Smooth muscle cell (in vitro differentiated cells): ENCODE measurements at regions not wholly inside any gene's neighbourhood (a gene's known extent, or its start where the extent isn't known, plus 50 kb on each side); places are given as distances from the start of the nearest gene placed in this dataset.

Experiments
- DNase-seq: peaks from one replicate; lab custom pipeline; 2025; ENCODE audit not compliant: unreplicated experiment; lab: John Stamatoyannopoulos, UW
- H2AFZ ChIP-seq: fragments of 200-600 bp; sonication (generic); 2 replicates; pipeline ENCODE4 v1.6.0; 2016; ENCODE audit warnings: antibody characterized with exemption, low read depth, mild to moderate bottlenecking
- H3F3A ChIP-seq: fragments of 200-600 bp; sonication (generic); 2 replicates; pipeline ENCODE4 v1.6.0; 2017; ENCODE audit warnings: antibody characterized with exemption, low read depth
- H3K27ac ChIP-seq: fragments of 200-600 bp; sonication (generic); 2 replicates; pipeline ENCODE4 v1.5.1; 2016; ENCODE audit warnings: low read depth, mild to moderate bottlenecking
- H3K27me3 ChIP-seq: fragments of 200-600 bp; sonication (generic); 2 replicates; pipeline ENCODE4 v1.6.1; 2016; ENCODE audit warnings: low read depth, mild to moderate bottlenecking
- H3K36me3 ChIP-seq: fragments of 200-600 bp; sonication (generic); 2 replicates; pipeline ENCODE4 v1.5.1; 2016; ENCODE audit warnings: low read depth
- H3K4me1 ChIP-seq: fragments of 200-600 bp; sonication (generic); 2 replicates; pipeline ENCODE4 v1.5.1; 2016; ENCODE audit warnings: low read depth
- H3K4me2 ChIP-seq: fragments of 200-600 bp; sonication (generic); 2 replicates; pipeline ENCODE4 v1.6.0; 2016; ENCODE audit warnings: mild to moderate bottlenecking
- H3K4me3 ChIP-seq: fragments of 200-600 bp; sonication (generic); 2 replicates; pipeline ENCODE4 v1.5.1; 2016; ENCODE audit warnings: mild to moderate bottlenecking
- H3K79me2 ChIP-seq: fragments of 200-600 bp; sonication (generic); 2 replicates; pipeline ENCODE4 v1.6.0; 2016; ENCODE audit warnings: low read depth, mild to moderate bottlenecking
- H3K9ac ChIP-seq: fragments of 200-600 bp; sonication (generic); 2 replicates; pipeline ENCODE4 v1.6.0; 2016; ENCODE audit warnings: low read depth
- H3K9me3 ChIP-seq: fragments of 200-600 bp; sonication (generic); replicated peaks from 2 replicates; pipeline ENCODE4 v1.5.1; 2016; ENCODE audit warnings: low read depth
- H4K20me1 ChIP-seq: fragments of 200-600 bp; sonication (generic); 2 replicates; pipeline ENCODE4 v1.6.0; 2016; ENCODE audit warnings: low read depth
- CTCF ChIP-seq: fragments of 200-600 bp; sonication (generic); IDR thresholded peaks from 2 replicates; pipeline ENCODE4 v1.5.1; 2017; ENCODE audit warnings: borderline replicate concordance, mild to moderate bottlenecking, antibody characterized with exemption; ENCODE audit not compliant: insufficient read depth, poor library complexity, severe bottlenecking
- WGBS: methylation state at CpG from one replicate; pipeline ENCODE4 v1.1.7; 2016; ENCODE audit warnings: low lambda C conversion rate; 5-methylcytosine and 5-hydroxymethylcytosine counted together

GRCh38 chr13:58472483-58472882, 840.9 kb downstream of the PCDH17 start:
- H3F3A ChIP-seq, result no peaks in the 10 kb centered on the region
- H4K20me1 ChIP-seq, result no peaks in the 10 kb centered on the region
- H3K36me3 ChIP-seq, result no peaks in the 10 kb centered on the region
- H3K79me2 ChIP-seq, result no peaks in the 10 kb centered on the region
- no peak overlapping the region for H3K9ac ChIP-seq
- no peaks in the 10 kb centered on the region for H3K4me1 ChIP-seq
- no peak overlapping the region for H3K27ac ChIP-seq
- no peaks in the 10 kb centered on the region for H3K27me3 ChIP-seq
- H3K4me2 ChIP-seq, result no peak overlapping the region
- TF ChIP-seq CTCF, result no peak
- no peak overlapping the region for H2AFZ ChIP-seq
- H3K4me3 ChIP-seq, result no peak overlapping the region
- WGBS, result 94% methylated on average over 3 of the region's 3 CpGs
- no peaks in the 10 kb centered on the region for H3K9me3 ChIP-seq
- DNase-seq, result no peak

- Histone ChIP-seq H3K9me3 (no peaks in the 10 kb centered on the region), H2AFZ (no peak overlapping the region), H3K4me1 (no peaks in the 10 kb centered on the region), H3K4me2 (no peak overlapping the region), H3K4me3 (no peak overlapping the region), H3K36me3 (no peaks in the 10 kb centered on the region), H3K9ac (no peak overlapping the region), H3K27ac (no peak overlapping the region), H3K27me3 (no peaks in the 10 kb centered on the region), H3F3A (no peaks in the 10 kb centered on the region), H3K79me2 (no peaks in the 10 kb centered on the region), H4K20me1 (no peaks in the 10 kb centered on the region)
- DNase-seq, result no peak
- TF ChIP-seq CTCF, result no peak
Measured at GRCh38 chr13:58474581-58474980, 843.0 kb downstream of the PCDH17 start.

- Histone ChIP-seq H3F3A (no peaks in the 10 kb centered on the region), H4K20me1 (no peaks in the 10 kb centered on the region), H2AFZ (no peak overlapping the region), H3K36me3 (no peaks in the 10 kb centered on the region), H3K4me2 (no peak overlapping the region), H3K9ac (no peak overlapping the region), H3K4me3 (no peak overlapping the region), H3K4me1 (no peaks in the 10 kb centered on the region), H3K79me2 (no peaks in the 10 kb centered on the region), H3K27me3 (no peaks in the 10 kb centered on the region), H3K27ac (no peak overlapping the region), H3K9me3 (no peaks in the 10 kb centered on the region)
- WGBS, result 45% methylated on average over 6 of the region's 6 CpGs
- no peak for TF ChIP-seq CTCF
- DNase-seq, result no peak
Measured at GRCh38 chr13:58476206-58476918, 844.8 kb downstream of the PCDH17 start.

DNA sequence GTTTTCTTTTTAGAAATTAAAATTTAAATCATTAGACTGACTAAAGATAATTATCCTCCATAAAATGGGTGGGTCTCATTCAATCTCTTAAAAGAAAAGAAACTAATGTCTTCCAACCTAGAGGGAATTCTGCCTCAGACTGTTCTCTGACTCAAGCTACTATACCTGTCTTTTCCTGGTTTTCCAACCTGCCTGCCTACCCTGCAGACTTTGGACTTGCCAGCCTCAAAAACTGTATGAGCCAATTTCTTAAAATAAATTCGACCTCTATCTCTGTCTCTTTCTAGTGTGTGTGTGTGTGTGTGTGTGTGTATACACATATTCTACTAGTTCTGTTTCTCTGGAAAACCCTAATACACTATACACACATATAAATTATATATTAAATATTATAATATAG, 847.3 kb downstream of the PCDH17 start:
- Histone ChIP-seq H3K36me3 (no peaks in the 10 kb centered on the region), H3K9ac (no peak overlapping the region), H3K4me2 (no peak overlapping the region), H3F3A (no peaks in the 10 kb centered on the region), H4K20me1 (no peaks in the 10 kb centered on the region), H3K4me3 (no peak overlapping the region), H3K79me2 (no peaks in the 10 kb centered on the region), H3K4me1 (no peaks in the 10 kb centered on the region), H3K27ac (no peak overlapping the region), H2AFZ (no peak overlapping the region), H3K27me3 (no peaks in the 10 kb centered on the region), H3K9me3 (no peaks in the 10 kb centered on the region)
- no peak for TF ChIP-seq CTCF
- 54% methylated on average over 1 of the region's 1 CpG for WGBS
- DNase-seq, result no peak
